ENCODE measurements at regions not wholly inside any gene's neighbourhood (a gene's known extent, or its start where the extent isn't known, plus 50 kb on each side); places are given as distances from the start of the nearest gene placed in this dataset.

- no peak for DNase-seq
These were observed 138.4 kb upstream of the IPO9 start for GRCh38 chr1:201690528-201690927.

- DNase-seq = no peak
These were observed 137.0 kb upstream of the IPO9 start for GRCh38 chr1:201691716-201692554.

GRCh38 chr1:201692555-201693394 is 136.2 kb upstream of the IPO9 start:
- no peak for DNase-seq

GRCh38 chr1:201693890-201694607 is 134.9 kb upstream of the IPO9 start:
- DNase-seq = no peak

- DNase-seq = no peak
These were observed 134.2 kb upstream of the IPO9 start for GRCh38 chr1:201694608-201695335.

- no peak for DNase-seq
These were observed 133.3 kb upstream of the IPO9 start for GRCh38 chr1:201695607-201696006.

- no peak for DNase-seq
These were observed 132.7 kb upstream of the IPO9 start for GRCh38 chr1:201696217-201696761.

GRCh38 chr1:201697174-201697573 is 131.8 kb upstream of the IPO9 start:
- no peak for DNase-seq

- DNase-seq = no peak
These were observed 127.1 kb upstream of the IPO9 start for GRCh38 chr1:201701831-201702230.

- DNase-seq = no peak
These were observed 126.0 kb upstream of the IPO9 start for GRCh38 chr1:201702936-201703335.

GRCh38 chr1:201703621-201704438 is 125.1 kb upstream of the IPO9 start:
- peak; percentile 52 for DNase-seq

- no peak for DNase-seq
These were observed 124.5 kb upstream of the IPO9 start for GRCh38 chr1:201704439-201704792.

GRCh38 chr1:201705389-201705788 is 123.6 kb upstream of the IPO9 start:
- DNase-seq = no peak

- DNase-seq = no peak
These were observed 122.8 kb upstream of the IPO9 start for GRCh38 chr1:201706109-201706508.

- no peak for DNase-seq
These were observed 121.9 kb upstream of the IPO9 start for GRCh38 chr1:201707027-201707426.

- no peak for DNase-seq
These were observed 121.3 kb upstream of the IPO9 start for GRCh38 chr1:201707656-201708055.

- DNase-seq = no peak
These were observed 120.9 kb upstream of the IPO9 start for GRCh38 chr1:201708085-201708512.

GRCh38 chr1:201708691-201709090 is 120.3 kb upstream of the IPO9 start:
- DNase-seq = no peak

- DNase-seq = peak; percentile 55
These were observed 119.2 kb upstream of the IPO9 start for GRCh38 chr1:201709564-201710295.
